Transverse colon (tissue), 4 donors: ENCODE measurements at regions not wholly inside any gene's neighbourhood (a gene's known extent, or its start where the extent isn't known, plus 50 kb on each side); places are given as distances from the start of the nearest gene placed in this dataset.

Source experiments
- DNase-seq: peaks from one replicate; pipeline ENCODE4 v3.0.0-alpha.2; 2019
- H3K27ac ChIP-seq, 4 donors: fragments of 200-600 bp; sonication (generic); 2 replicates each; pipeline ENCODE4 v1.5.1; 2016 to 2018; ENCODE audit warnings: inconsistent platforms in 4 of 4
- H3K27me3 ChIP-seq: fragments of 200-600 bp; sonication (generic); 2 replicates; pipeline ENCODE4 v1.5.1; 2017; ENCODE audit warnings: inconsistent platforms
- H3K36me3 ChIP-seq, 4 donors: fragments of 200-600 bp; sonication (generic); 2 replicates each; pipeline ENCODE4 v1.5.1; 2017 to 2019; ENCODE audit warnings: inconsistent platforms in 4 of 4
- H3K4me1 ChIP-seq, 4 donors: fragments of 200-600 bp; sonication (generic); 2 replicates each; pipeline ENCODE4 v1.5.1; 2017 to 2020; ENCODE audit warnings: inconsistent platforms in 4 of 4
- H3K4me3 ChIP-seq, 4 donors: fragments of 200-600 bp; sonication (generic); 1 replicate in 1 of 4; 2 replicates in 3 of 4; pipeline versions ENCODE4 v1.5.1 to v1.6.1; 2017 to 2019; ENCODE audit warnings: inconsistent platforms in 4 of 4
- H3K9me3 ChIP-seq, 2 donors: fragments of 200-600 bp; sonication (generic); 2 replicates each; pipeline ENCODE4 v1.5.1; 2017 to 2019; ENCODE audit warnings: inconsistent platforms in 2 of 2
- CTCF ChIP-seq, 5 experiments: fragments of 200-600 bp in 3 of 5; fragments of 450-650 bp in 2 of 5; sonication (generic) in 3 of 5; IDR thresholded peaks; 1 replicate in 2 of 5; 2 replicates in 3 of 5; pipeline ENCODE4 v1.5.1; 2016 to 2017; ENCODE audit warnings: antibody characterized with exemption in 5 of 5, inconsistent platforms in 3 of 5, mild to moderate bottlenecking in 2 of 5, moderate library complexity in 1 of 5
- EP300 ChIP-seq: sonication (generic); formaldehyde crosslinking; IDR thresholded peaks from one replicate; pipeline ENCODE4 v1.6.1; 2017; ENCODE audit warnings: antibody characterized with exemption, low read depth
- POLR2A ChIP-seq: fragments of 450-650 bp; IDR thresholded peaks from one replicate; pipeline ENCODE4 v1.6.1; 2016; ENCODE audit warnings: antibody characterized with exemption, mild to moderate bottlenecking, moderate library complexity
- POLR2AphosphoS5 ChIP-seq, 3 donors: sonication (generic); formaldehyde crosslinking; IDR thresholded peaks; one replicate each; pipeline ENCODE4 v1.6.1; 2016; ENCODE audit warnings: antibody characterized with exemption in 3 of 3
- WGBS, 2 donors: methylation state at CpG; one replicate each; pipeline ENCODE4 v1.1.5; 2018; ENCODE audit warnings: low coverage in 1 of 2; 5-methylcytosine and 5-hydroxymethylcytosine counted together
- in situ Hi-C, 4 donors: fragments of 200-750 bp; cut with MboI; loops; one replicate each; pipeline versions ENCODE4 v1.15.0 to v1.15.1; 2017; ENCODE audit warnings: low sequenced_read_pairs in 3 of 4, low pct_ligation_motif_present in 1 of 4, low pct_unique_long_range_greater_than_20kb in 1 of 4
- intact Hi-C: fragments of 100-400 bp; cut with DNase I; formaldehyde crosslinking; loops from one replicate; pipeline ENCODE4 v1.15.1; 2023; ENCODE audit warnings: low total_unique reads

- in situ Hi-C loops (no loop called here), intact Hi-C loops (no loop called here)
- DNase-seq = no peak
- Histone ChIP-seq H3K36me3 (no peaks in the 10 kb centered on the region), H3K4me1 (no peaks in the 10 kb centered on the region), H3K27ac (no peak overlapping the region), H3K9me3 (no peaks in the 10 kb centered on the region), H3K27me3 (no peaks in the 10 kb centered on the region), H3K4me3 (no peak overlapping the region)
- 79 to 100% methylated on average over 1 to 5 of the region's 5 CpGs for WGBS, 2 donors
- TF ChIP-seq POLR2A = no peak
- no peak for TF ChIP-seq CTCF (IDR thresholded peaks at IDR 0.05)
- TF ChIP-seq POLR2AphosphoS5 (IDR thresholded peaks at IDR 0.05) = no peak
- TF ChIP-seq EP300 = no peak
These were observed 65.4 kb upstream of the DSCAM start for GRCh38 chr21:40912375-40912774.

- intact Hi-C loops (no loop called here), in situ Hi-C loops (no loop called here)
- no peaks in the 10 kb centered on the region for H3K36me3 ChIP-seq
- H3K27ac ChIP-seq = no peak overlapping the region
- no peaks in the 10 kb centered on the region for H3K27me3 ChIP-seq
- H3K9me3 ChIP-seq = no peaks in the 10 kb centered on the region
- H3K4me3 ChIP-seq = no peak overlapping the region
- no peak for DNase-seq
- TF ChIP-seq EP300 (no peak), CTCF (IDR thresholded peaks at IDR 0.05) (no peak), POLR2AphosphoS5 (IDR thresholded peaks at IDR 0.05) (no peak), POLR2A (no peak)
- no peaks in the 10 kb centered on the region for H3K4me1 ChIP-seq
- 89 to 91% methylated on average over 6 of the region's 6 CpGs for WGBS, 2 donors
These were observed 68.2 kb upstream of the DSCAM start for GRCh38 chr21:40915114-40915513.

- TF ChIP-seq CTCF (IDR thresholded peaks at IDR 0.05) (no peak), EP300 (no peak), POLR2AphosphoS5 (IDR thresholded peaks at IDR 0.05) (no peak), POLR2A (no peak)
- in situ Hi-C loops = no loop called here
- no peaks in the 10 kb centered on the region for H3K4me1 ChIP-seq
- no peak for DNase-seq
- no peak overlapping the region for H3K27ac ChIP-seq
- no peak overlapping the region for H3K4me3 ChIP-seq
- H3K36me3 ChIP-seq = no peaks in the 10 kb centered on the region
- no peaks in the 10 kb centered on the region for H3K9me3 ChIP-seq
- no peaks in the 10 kb centered on the region for H3K27me3 ChIP-seq
- intact Hi-C loops = no loop called here
- WGBS, 2 donors = 81 to 85% methylated on average over 4 to 8 of the region's 8 CpGs
These were observed 76.4 kb upstream of the DSCAM start for GRCh38 chr21:40923407-40923806.

- H3K27me3 ChIP-seq = no peaks in the 10 kb centered on the region
- H3K27ac ChIP-seq = no peak overlapping the region
- no peaks in the 10 kb centered on the region for H3K36me3 ChIP-seq
- intact Hi-C loops = no loop called here
- no peak for TF ChIP-seq POLR2A
- DNase-seq = no peak
- H3K9me3 ChIP-seq = no peaks in the 10 kb centered on the region
- WGBS, 2 donors = 80 to 82% methylated on average over 3 to 7 of the region's 7 CpGs
- no peak overlapping the region for H3K4me3 ChIP-seq
- H3K4me1 ChIP-seq = no peaks in the 10 kb centered on the region
- in situ Hi-C loops = no loop called here
These were observed 76.9 kb upstream of the DSCAM start for GRCh38 chr21:40923901-40924300.

GRCh38 chr21:40924641-40925040, 77.7 kb upstream of the DSCAM start:
- intact Hi-C loops = no loop called here
- TF ChIP-seq EP300 (no peak), POLR2A (no peak), CTCF (IDR thresholded peaks at IDR 0.05) (no peak), POLR2AphosphoS5 (IDR thresholded peaks at IDR 0.05) (no peak)
- in situ Hi-C loops = no loop called here
- no peaks in the 10 kb centered on the region for H3K27me3 ChIP-seq
- no peaks in the 10 kb centered on the region for H3K9me3 ChIP-seq
- H3K4me3 ChIP-seq = no peak overlapping the region
- H3K4me1 ChIP-seq = no peaks in the 10 kb centered on the region
- no peak for DNase-seq
- no peaks in the 10 kb centered on the region for H3K36me3 ChIP-seq
- no peak overlapping the region for H3K27ac ChIP-seq
- WGBS, 2 donors = 49 to 66% methylated on average over 6 to 9 of the region's 9 CpGs
